Retinal pigment epithelial cell (primary cell): ENCODE measurements at regions not wholly inside any gene's neighbourhood (a gene's known extent, or its start where the extent isn't known, plus 50 kb on each side); places are given as distances from the start of the nearest gene placed in this dataset.

Experiments
- DNase-seq: peaks from one replicate; pipeline ENCODE4 v3.0.0-alpha.2; 2010; ENCODE audit warnings: low read depth
- H3K4me3 ChIP-seq: 2 replicates; pipeline ENCODE4 v1.5.1; 2011; ENCODE audit warnings: mild to moderate bottlenecking, low read length, control low read depth, moderate library complexity
- CTCF ChIP-seq: conservative IDR thresholded peaks from 2 replicates; pipeline ENCODE4 v1.5.1; 2011; ENCODE audit warnings: low read depth, low read length, control low read depth, inconsistent platforms

DNA sequence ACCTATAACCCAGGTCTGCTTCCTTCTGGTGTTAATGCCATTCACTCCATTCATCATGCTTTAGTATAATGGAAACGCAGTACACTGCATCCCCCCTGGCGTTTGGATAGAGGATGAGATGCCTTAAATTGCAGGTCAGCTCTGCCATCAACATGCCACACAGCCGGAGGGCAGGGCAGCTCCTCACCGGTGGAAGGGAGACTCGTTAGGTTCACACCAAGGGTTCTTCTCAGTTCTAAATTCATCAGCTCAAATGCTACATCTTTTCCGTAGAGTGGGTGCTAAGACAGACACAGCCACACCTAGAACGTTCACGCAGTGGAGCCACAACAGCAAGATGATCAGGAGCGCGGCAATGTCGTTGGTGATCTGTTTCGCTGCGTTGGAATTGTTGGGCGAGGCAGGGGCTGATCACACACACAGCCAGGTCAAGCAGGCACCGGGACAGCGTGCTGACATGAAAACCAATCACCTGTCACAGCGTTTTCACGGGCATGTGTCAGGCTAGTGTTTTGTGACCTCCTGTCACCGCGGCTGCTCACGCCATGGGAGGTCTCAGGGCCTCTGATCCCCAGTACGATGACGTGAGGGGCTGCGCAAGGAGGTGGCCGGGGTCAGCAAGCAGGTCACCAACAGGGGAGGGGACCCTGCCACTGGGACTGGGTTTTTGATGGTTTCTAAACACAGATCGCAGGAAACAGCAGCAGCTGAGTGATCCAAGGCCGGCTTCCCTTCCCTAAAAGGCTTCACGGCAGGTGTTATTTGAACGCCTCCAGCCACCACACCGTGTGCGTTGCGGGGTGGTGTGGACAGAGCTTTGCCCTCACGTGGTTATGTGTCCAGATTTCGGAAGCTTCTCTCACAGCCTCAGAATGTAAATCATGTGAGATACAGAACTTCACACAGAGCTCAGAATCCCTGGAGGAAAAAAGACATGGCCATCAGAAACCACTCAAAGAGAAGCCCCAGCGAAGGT, 94.3 kb upstream of the IRS2 start:
- H3K4me3 ChIP-seq = no peak overlapping the region
- TF ChIP-seq CTCF = no peak
- no peak for DNase-seq

GRCh38 chr13:109879338-109879737, 93.0 kb upstream of the IRS2 start:
- H3K4me3 ChIP-seq = no peak overlapping the region
- DNase-seq = no peak
- no peak for TF ChIP-seq CTCF

GRCh38 chr13:109877809-109878208, 91.4 kb upstream of the IRS2 start:
- DNase-seq = no peak
- H3K4me3 ChIP-seq = no peak overlapping the region
- no peak for TF ChIP-seq CTCF

DNA sequence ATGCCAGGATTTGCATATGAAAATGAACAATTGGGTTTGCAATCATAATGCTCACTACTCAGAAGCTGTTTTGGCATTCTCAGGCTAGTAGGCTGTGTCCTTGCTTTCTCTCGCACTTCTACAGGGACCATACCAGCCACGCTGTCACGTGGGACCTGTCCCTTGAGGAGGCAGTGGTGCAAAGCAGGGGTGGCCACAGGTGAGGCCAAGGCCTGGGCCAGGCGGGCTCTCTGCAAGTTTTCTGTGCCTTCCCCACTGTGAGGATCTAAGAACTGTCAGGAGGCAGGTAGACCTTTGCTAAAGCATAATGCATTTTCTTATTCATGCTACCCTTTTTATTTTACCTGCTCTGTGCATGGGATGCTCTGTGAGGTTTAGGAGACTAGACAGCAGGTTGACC, 89.4 kb upstream of the IRS2 start:
- DNase-seq = no peak
- H3K4me3 ChIP-seq = no peak overlapping the region
- no peak for TF ChIP-seq CTCF

GRCh38 chr13:109874484-109875454, 88.4 kb upstream of the IRS2 start:
- peak; percentile 71 for DNase-seq
- TF ChIP-seq CTCF = no peak
- no peak overlapping the region for H3K4me3 ChIP-seq

DNA sequence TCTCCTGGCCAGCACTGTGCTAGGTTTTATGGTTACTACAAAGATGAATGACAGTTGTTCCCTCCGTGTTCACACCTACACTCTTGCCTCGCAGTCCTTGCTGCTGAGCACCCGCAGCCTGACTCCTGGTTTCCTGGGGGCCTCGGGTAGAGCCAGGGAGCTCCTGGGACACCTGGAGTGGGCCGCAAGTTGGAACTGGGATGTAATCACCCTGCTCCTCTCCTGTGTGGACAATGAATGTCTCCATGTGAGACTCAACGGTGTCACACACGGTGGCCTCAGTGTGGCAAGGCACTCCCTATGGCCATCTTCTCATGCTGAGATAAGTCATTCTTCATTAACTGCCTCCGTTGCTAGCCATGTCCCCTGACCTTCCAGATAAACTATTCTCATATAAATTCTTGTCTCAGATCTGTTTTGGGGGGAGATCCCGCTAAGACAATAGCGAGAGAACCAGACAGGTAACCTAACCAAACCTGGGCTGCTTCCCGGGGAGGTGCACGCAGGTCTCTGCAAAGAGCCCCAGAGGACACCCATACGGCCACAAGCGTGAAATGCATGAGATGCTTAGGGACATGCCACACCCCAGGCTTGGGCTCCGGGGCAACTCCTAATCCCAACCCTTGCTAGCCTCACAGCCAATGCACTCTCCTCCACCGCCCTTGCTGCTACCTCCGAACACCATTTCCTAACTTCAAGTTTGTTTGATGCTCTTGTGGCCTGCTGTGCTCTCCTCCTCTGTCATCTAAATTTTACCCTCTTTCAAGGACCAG, 87.2 kb upstream of the IRS2 start:
- no peak overlapping the region for H3K4me3 ChIP-seq
- no peak for TF ChIP-seq CTCF
- DNase-seq = no peak
